Keratinocyte (primary cell): ENCODE measurements at regions not wholly inside any gene's neighbourhood (a gene's known extent, or its start where the extent isn't known, plus 50 kb on each side); places are given as distances from the start of the nearest gene placed in this dataset.

Source experiments
- DNase-seq: peaks from one replicate; pipeline ENCODE4 v3.0.0-alpha.2; 2011; ENCODE audit warnings: low read depth, missing footprints, low spot score
- FAIRE-seq: peaks from 2 replicates; lab custom pipeline; 2011; peaks lifted over from hg19 to GRCh38; lab: Jason Lieb, UNC
- H2AFZ ChIP-seq: 2 replicates; pipeline ENCODE4 v1.6.0; 2012; ENCODE audit warnings: low read length, control low read depth, inconsistent platforms; ENCODE audit not compliant: control insufficient read depth
- H3K27ac ChIP-seq: 2 replicates; pipeline ENCODE4 v1.5.1; 2011; ENCODE audit warnings: low read length; ENCODE audit not compliant: control insufficient read depth, insufficient read depth
- H3K27me3 ChIP-seq: 3 replicates; pipeline ENCODE4 v1.6.0; 2011; ENCODE audit warnings: low read length; ENCODE audit not compliant: control insufficient read depth, insufficient read depth; ENCODE audit errors: extremely low read depth
- H3K36me3 ChIP-seq, 2 experiments: 2 replicates in 1 of 2; 3 replicates in 1 of 2; pipeline ENCODE4 v1.5.1; 2011; ENCODE audit warnings: low read length in 2 of 2, mild to moderate bottlenecking in 1 of 2; ENCODE audit not compliant: control insufficient read depth in 2 of 2, insufficient read depth in 2 of 2; ENCODE audit errors: extremely low read depth in 1 of 2
- H3K4me1 ChIP-seq: 3 replicates; pipeline ENCODE4 v1.5.1; 2011; ENCODE audit warnings: low read length; ENCODE audit not compliant: control insufficient read depth, insufficient read depth; ENCODE audit errors: extremely low read depth
- H3K4me2 ChIP-seq: 3 replicates; pipeline ENCODE4 v1.6.0; 2011; ENCODE audit warnings: low read depth, low read length; ENCODE audit not compliant: control insufficient read depth, insufficient read depth; ENCODE audit errors: extremely low read depth
- H3K4me3 ChIP-seq, 3 experiments: fragments of 200-600 bp in 1 of 3; sonication (generic) in 1 of 3; 2 replicates in 2 of 3; 3 replicates in 1 of 3; pipeline ENCODE4 v1.5.1; 2011 to 2016; ENCODE audit warnings: low read length in 3 of 3, mild to moderate bottlenecking in 3 of 3, control low read depth in 2 of 3, inconsistent platforms in 1 of 3, low read depth in 1 of 3, mixed read lengths in 1 of 3, mixed run types in 1 of 3, moderate library complexity in 1 of 3; ENCODE audit not compliant: control insufficient read depth in 2 of 3, insufficient read depth in 2 of 3; ENCODE audit errors: extremely low read depth in 1 of 3
- H3K79me2 ChIP-seq: 2 replicates; pipeline ENCODE4 v1.6.0; 2012; ENCODE audit warnings: low read length; ENCODE audit not compliant: control insufficient read depth, insufficient read depth
- H3K9ac ChIP-seq: 3 replicates; pipeline ENCODE4 v1.6.0; 2011; ENCODE audit warnings: low read length; ENCODE audit not compliant: control insufficient read depth, insufficient read depth; ENCODE audit errors: extremely low read depth
- H3K9me1 ChIP-seq: 3 replicates; pipeline ENCODE4 v1.6.0; 2011; ENCODE audit warnings: low read length; ENCODE audit not compliant: control insufficient read depth, insufficient read depth; ENCODE audit errors: extremely low read depth
- H3K9me3 ChIP-seq: 2 replicates; pipeline ENCODE4 v1.5.1; 2012; ENCODE audit warnings: low read depth, low read length; ENCODE audit not compliant: control insufficient read depth
- H4K20me1 ChIP-seq: 3 replicates; pipeline ENCODE4 v1.6.0; 2011; ENCODE audit warnings: low read length; ENCODE audit not compliant: control insufficient read depth, insufficient read depth; ENCODE audit errors: extremely low read depth
- CTCF ChIP-seq, 3 experiments: IDR thresholded peaks in 1 of 3; conservative IDR thresholded peaks in 1 of 3; optimal IDR thresholded peaks in 1 of 3; 2 replicates in 2 of 3; 3 replicates in 1 of 3; pipeline versions ENCODE3 to v1.5.1; 2011; ENCODE audit warnings: low read length in 3 of 3, mild to moderate bottlenecking in 3 of 3, moderate library complexity in 2 of 3, control low read depth in 1 of 3, inconsistent platforms in 1 of 3; ENCODE audit not compliant: insufficient read depth in 2 of 3; ENCODE audit errors: extremely low read depth in 1 of 3
- EZH2 ChIP-seq: IDR thresholded peaks from one replicate; pipeline ENCODE4 v1.6.1; 2012; ENCODE audit warnings: inconsistent platforms, mild to moderate bottlenecking, low read length, moderate library complexity
- dilution Hi-C: fragments of 300-500 bp; cut with MboI; formaldehyde crosslinking; loops from one replicate; pipeline ENCODE4 v1.7.0; 2020; ENCODE audit warnings: low sequenced_read_pairs; ENCODE audit not compliant: extremely low pct_ligation_motif_present

- DNase-seq (no peak), FAIRE-seq (peak; percentile 87)
- no peaks in the 10 kb centered on the region for H3K36me3 ChIP-seq
- no peaks in the 10 kb centered on the region for H4K20me1 ChIP-seq
- peak overlapping the region in 2 of 3 experiments; percentile 17 to 29 for H3K4me3 ChIP-seq
- H3K9me1 ChIP-seq: no peaks in the 10 kb centered on the region
- H3K9me3 ChIP-seq: no peaks in the 10 kb centered on the region
- no peaks in the 10 kb centered on the region for H3K27me3 ChIP-seq
- peak overlapping the region; percentile 68 for H3K4me2 ChIP-seq
- dilution Hi-C loops: no loop called here
- peak overlapping the region; percentile 81 for H2AFZ ChIP-seq
- peaks cover 28% of the 10 kb centered on the region for H3K4me1 ChIP-seq
- peak overlapping the region; percentile 1 for H3K27ac ChIP-seq
- no peak overlapping the region for H3K9ac ChIP-seq
- no peaks in the 10 kb centered on the region for H3K79me2 ChIP-seq
- TF ChIP-seq CTCF (optimal IDR thresholded peaks at IDR 0.05 in 1 of 3, IDR thresholded peaks at IDR 0.05 in 1 of 3, conservative IDR thresholded peaks at IDR 0.05 in 1 of 3; ENCODE audit: extremely low read depth in 1 of 3, insufficient read depth in 2 of 3, low read length in 3 of 3) (peak; percentile 55 to 82 (median 75)), EZH2 (no peak)
Observed at GRCh38 chr16:79767421-79768275, 167.1 kb upstream of the MAF start.

- Histone ChIP-seq H3K27me3 (no peaks in the 10 kb centered on the region), H3K9me1 (no peaks in the 10 kb centered on the region), H3K27ac (no peak overlapping the region), H3K9ac (no peak overlapping the region), H3K79me2 (no peaks in the 10 kb centered on the region), H2AFZ (no peak overlapping the region), H4K20me1 (no peaks in the 10 kb centered on the region), H3K4me1 (peaks cover 24% of the 10 kb centered on the region), H3K36me3 (no peaks in the 10 kb centered on the region), H3K4me3 (no peak overlapping the region), H3K9me3 (no peaks in the 10 kb centered on the region), H3K4me2 (no peak overlapping the region)
- no peak for TF ChIP-seq CTCF (optimal IDR thresholded peaks at IDR 0.05 in 1 of 3, IDR thresholded peaks at IDR 0.05 in 1 of 3, conservative IDR thresholded peaks at IDR 0.05 in 1 of 3; ENCODE audit: extremely low read depth in 1 of 3, insufficient read depth in 2 of 3, low read length in 3 of 3)
- no peak for TF ChIP-seq EZH2
- DNase-seq: no peak
- FAIRE-seq: no peak
- dilution Hi-C loops: no loop called here
Observed at GRCh38 chr16:79765901-79766394, 165.4 kb upstream of the MAF start.
